WTC11 (cell line): ENCODE measurements at regions not wholly inside any gene's neighbourhood (a gene's known extent, or its start where the extent isn't known, plus 50 kb on each side); places are given as distances from the start of the nearest gene placed in this dataset.

Experiments used
- ATAC-seq: fragments of 200-7000 bp; cut with Tn5 transposase; 2 replicates; pipeline ENCODE4 v1.10.0; 2021; ENCODE audit warnings: mild to moderate bottlenecking, moderate library complexity
- CTCF ChIA-PET: fragments of 300-600 bp; sonication (Branson Sonifier 250); formaldehyde crosslinking; loops from one replicate; lab custom pipeline; 2021; ENCODE audit warnings: antibody characterized with exemption; lab: Charles Lee
- POLR2A ChIA-PET: fragments of 350-600 bp; sonication (Branson Sonifier 250); formaldehyde crosslinking; loops from one replicate; lab custom pipeline; 2021; ENCODE audit warnings: antibody characterized with exemption; lab: Charles Lee
- DNase-seq: peaks from one replicate; pipeline ENCODE4 v3.0.0; 2021; ENCODE audit warnings: low spot score
- H3K27ac Mint-ChIP-seq: 2 replicates; pipeline ENCODE4 v1.8.0; 2021; ENCODE audit warnings: mixed read lengths
- H3K27me3 Mint-ChIP-seq: 2 replicates; pipeline ENCODE4 v1.8.0; 2021; ENCODE audit warnings: low read depth, mild to moderate bottlenecking, moderate library complexity, mixed read lengths
- H3K36me3 Mint-ChIP-seq: 2 replicates; pipeline ENCODE4 v1.8.0; 2021; ENCODE audit warnings: mixed read lengths
- H3K4me1 Mint-ChIP-seq: 2 replicates; pipeline ENCODE4 v1.8.0; 2022; ENCODE audit warnings: mixed read lengths
- H3K4me3 Mint-ChIP-seq: 2 replicates; pipeline ENCODE4 v1.8.0; 2021; ENCODE audit warnings: mild to moderate bottlenecking, moderate library complexity, mixed read lengths
- H3K9me3 Mint-ChIP-seq: 2 replicates; pipeline ENCODE4 v1.8.0; 2021; ENCODE audit warnings: mixed read lengths
- AFF4 ChIP-seq: sonication (generic); formaldehyde crosslinking; IDR thresholded peaks from 2 replicates; pipeline ENCODE4 v1.8.1; 2023; ENCODE audit warnings: mild to moderate bottlenecking, missing genetic modification reagents, borderline replicate concordance
- ERG ChIP-seq: fragments of 250-450 bp; sonication (Bioruptor Pico); IDR thresholded peaks from 2 replicates; pipeline ENCODE4 v1.8.0; 2021; ENCODE audit warnings: mild to moderate bottlenecking
- ESRRA ChIP-seq: sonication (generic); formaldehyde crosslinking; IDR thresholded peaks from 2 replicates; pipeline ENCODE4 v1.8.1; 2022; ENCODE audit warnings: mild to moderate bottlenecking, missing genetic modification reagents, borderline replicate concordance
- GABPB1 ChIP-seq: sonication (generic); formaldehyde crosslinking; IDR thresholded peaks from 2 replicates; pipeline ENCODE4 v1.8.1; 2023; ENCODE audit warnings: mild to moderate bottlenecking, missing genetic modification reagents
- MXD4 ChIP-seq: fragments of 250-450 bp; sonication (Bioruptor Pico); IDR thresholded peaks from 2 replicates; pipeline ENCODE4 v1.8.0; 2021; ENCODE audit warnings: mild to moderate bottlenecking, moderate library complexity, borderline replicate concordance
- MYBL2 ChIP-seq: sonication (generic); formaldehyde crosslinking; IDR thresholded peaks from 2 replicates; pipeline ENCODE4 v1.8.1; 2023; ENCODE audit warnings: mild to moderate bottlenecking, moderate library complexity, missing genetic modification reagents
- TCF7 ChIP-seq: sonication (generic); formaldehyde crosslinking; IDR thresholded peaks from 2 replicates; pipeline ENCODE4 v1.8.0; 2022; ENCODE audit warnings: mild to moderate bottlenecking, low read depth, missing genetic modification reagents, moderate library complexity
- ZBTB43 ChIP-seq: sonication (generic); formaldehyde crosslinking; IDR thresholded peaks from 2 replicates; pipeline ENCODE4 v1.8.1; 2023; ENCODE audit warnings: mild to moderate bottlenecking, missing genetic modification reagents
- ZNF219 ChIP-seq: sonication (generic); formaldehyde crosslinking; IDR thresholded peaks from 2 replicates; pipeline ENCODE4 v1.8.0; 2023; ENCODE audit warnings: missing genetic modification reagents, mild to moderate bottlenecking, borderline replicate concordance
- ZNF281 ChIP-seq: sonication (generic); formaldehyde crosslinking; IDR thresholded peaks from 2 replicates; pipeline ENCODE4 v1.8.0; 2023; ENCODE audit warnings: mild to moderate bottlenecking, missing genetic modification reagents
- ZNF423 ChIP-seq: fragments of 250-450 bp; sonication (Bioruptor Pico); IDR thresholded peaks from 2 replicates; pipeline ENCODE4 v2.1.2; 2022; ENCODE audit warnings: mild to moderate bottlenecking, moderate library complexity
- ZSCAN18 ChIP-seq: fragments of 250-450 bp; sonication (Bioruptor Pico); IDR thresholded peaks from 2 replicates; pipeline ENCODE4 v2.1.2; 2022; ENCODE audit warnings: mild to moderate bottlenecking, moderate library complexity

- TF ChIP-seq AFF4 (CRISPR knock-in tag) (no peak), ERG (CRISPR knock-in tag) (no peak), ZNF281 (CRISPR knock-in tag) (no peak), ZSCAN18 (CRISPR knock-in tag) (no peak), TCF7 (CRISPR knock-in tag) (no peak), GABPB1 (CRISPR knock-in tag) (no peak)
Measured at GRCh38 chr22:48208894-48209293, 1446.4 kb downstream of the TBC1D22A start (continued).

- TF ChIP-seq ESRRA (CRISPR knock-in tag) = no peak
- TF ChIP-seq ZNF423 = no peak
- no peaks in the 10 kb centered on the region for H3K36me3 Mint-ChIP-seq
- ChIA-PET POLR2A (no interaction called here), CTCF (no interaction called here)
- H3K4me3 Mint-ChIP-seq = no peak overlapping the region
- H3K27me3 Mint-ChIP-seq = no peaks in the 10 kb centered on the region; the same call in 1 of the 2 replicates
- H3K9me3 Mint-ChIP-seq = no peaks in the 10 kb centered on the region
- no peak for DNase-seq
- ATAC-seq = no peak
- no peak overlapping the region for H3K27ac Mint-ChIP-seq
- peaks cover 5% of the 10 kb centered on the region for H3K4me1 Mint-ChIP-seq
Measured at GRCh38 chr22:48207919-48208535, 1445.6 kb downstream of the TBC1D22A start.

- H3K27ac Mint-ChIP-seq = no peak overlapping the region
- ATAC-seq (no peak), DNase-seq (no peak)
- ChIA-PET CTCF (no interaction called here), POLR2A (no interaction called here)
- peaks cover 3% of the 10 kb centered on the region; the same call in 1 of the 2 replicates for H3K9me3 Mint-ChIP-seq
- H3K27me3 Mint-ChIP-seq = no peaks in the 10 kb centered on the region; the same call in 1 of the 2 replicates
- H3K4me3 Mint-ChIP-seq = no peak overlapping the region
- peaks cover 5% of the 10 kb centered on the region for H3K4me1 Mint-ChIP-seq
- H3K36me3 Mint-ChIP-seq = no peaks in the 10 kb centered on the region
- TF ChIP-seq MYBL2 (CRISPR knock-in tag) = no peak
- TF ChIP-seq ZNF423 = no peak
- no peak for TF ChIP-seq ZBTB43 (CRISPR knock-in tag)
- TF ChIP-seq ZNF219 (CRISPR knock-in tag) = no peak
- no peak for TF ChIP-seq MXD4
Measured at GRCh38 chr22:48205790-48206189, 1443.3 kb downstream of the TBC1D22A start.
